Fibroblast of skin of left biceps (primary cell): ENCODE measurements at regions not wholly inside any gene's neighbourhood (a gene's known extent, or its start where the extent isn't known, plus 50 kb on each side); places are given as distances from the start of the nearest gene placed in this dataset.
"Not testable (repeated sequence)": the region's sequence is repeated elsewhere in the genome, so short reads cannot be mapped to it uniquely, and the experiment has no call there.

Experiments
- DNase-seq, 2 experiments: peaks; one replicate each; pipeline ENCODE4 v3.0.0-alpha.2; 2013; ENCODE audit warnings: low read depth in 2 of 2

GRCh38 chr12:53870117-53870516 is 68.5 kb upstream of the HOXC13 start:
- no peak for DNase-seq

GRCh38 chr12:53871367-53871766 is 67.3 kb upstream of the HOXC13 start:
- DNase-seq, result no peak

GRCh38 chr12:53872367-53872766 is 66.3 kb upstream of the HOXC13 start:
- DNase-seq, result no peak

GRCh38 chr12:53877961-53878360 is 60.7 kb upstream of the HOXC13 start:
- not testable (repeated sequence) for DNase-seq

- no peak for DNase-seq
These were observed 51.6 kb upstream of the HOXC13 start for GRCh38 chr12:53887006-53887405.

- no peak for DNase-seq
These were observed 50.8 kb upstream of the HOXC13 start for GRCh38 chr12:53887881-53888280.
